ENCODE measurements at regions not wholly inside any gene's neighbourhood (a gene's known extent, or its start where the extent isn't known, plus 50 kb on each side); places are given as distances from the start of the nearest gene placed in this dataset.

GRCh38 chr4:4780729-4781244 lies 78.7 kb upstream of the MSX1 start:
- TF ChIP-seq EZH2 (IDR thresholded peaks at IDR 0.05; ENCODE audit: insufficient read depth, poor library complexity, severe bottlenecking) (no peak), EZH2phosphoT487 (IDR thresholded peaks at IDR 0.05; ENCODE audit: insufficient read depth, low read depth) (no peak)

Measured in GM23248 (cell line).